HEK293 (cell line): ENCODE measurements at regions not wholly inside any gene's neighbourhood (a gene's known extent, or its start where the extent isn't known, plus 50 kb on each side); places are given as distances from the start of the nearest gene placed in this dataset.

ENCODE experiments used
- CTCF ChIA-PET: fragments of 350-600 bp; formaldehyde crosslinking; extraction: SDS; loops from one replicate; lab custom pipeline; 2021; ENCODE audit warnings: antibody characterized with exemption; lab: Yijun Ruan, JAX
- POLR2A ChIA-PET: fragments of 300-600 bp; formaldehyde crosslinking; extraction: SDS; loops from one replicate; lab custom pipeline; 2020; ENCODE audit warnings: antibody characterized with exemption, inconsistent platforms; lab: Yijun Ruan, JAX
- H3K27ac ChIP-seq: fragments of 200-500 bp; sonication (Bioruptor generic); 2 replicates; pipeline ENCODE4 v1.5.1; 2014; ENCODE audit warnings: low read depth, low read length, control low read depth, inconsistent platforms; ENCODE audit errors: extremely low read depth
- H3K36me3 ChIP-seq, 2 experiments: fragments of 200-500 bp in 1 of 2; sonication (Bioruptor generic) in 1 of 2; 1 replicate in 1 of 2; 2 replicates in 1 of 2; pipeline ENCODE4 v1.5.1; 2014 to 2017; ENCODE audit warnings: inconsistent platforms in 2 of 2, low read length in 2 of 2; ENCODE audit not compliant: control insufficient read depth in 2 of 2, insufficient read depth in 1 of 2
- H3K4me1 ChIP-seq: fragments of 200-500 bp; sonication (Bioruptor generic); 2 replicates; pipeline ENCODE4 v1.5.1; 2014; ENCODE audit warnings: mild to moderate bottlenecking, low read length, inconsistent platforms; ENCODE audit not compliant: control insufficient read depth, insufficient read depth
- H3K4me3 ChIP-seq: 2 replicates; pipeline ENCODE4 v1.5.1; 2011; ENCODE audit warnings: low read depth, mild to moderate bottlenecking, control low read depth, low read length, moderate library complexity
- H3K9me3 ChIP-seq: fragments of 200-500 bp; sonication (Bioruptor generic); 2 replicates; pipeline ENCODE4 v1.5.1; 2014; ENCODE audit warnings: low read depth, low read length, inconsistent platforms; ENCODE audit not compliant: control insufficient read depth, insufficient read depth
- GLIS2 ChIP-seq: fragments of 450-650 bp; formaldehyde crosslinking; IDR thresholded peaks from 2 replicates; pipeline ENCODE4 v1.5.1; 2016; ENCODE audit warnings: missing biosample characterization, missing genetic modification characterization
- INSM2 ChIP-seq: fragments of 450-650 bp; formaldehyde crosslinking; IDR thresholded peaks from 2 replicates; pipeline ENCODE4 v1.5.1; 2016; ENCODE audit warnings: missing biosample characterization, missing genetic modification characterization
- SCRT1 ChIP-seq: fragments of 450-650 bp; formaldehyde crosslinking; IDR thresholded peaks from 2 replicates; pipeline ENCODE4 v1.5.1; 2016; ENCODE audit warnings: missing biosample characterization, missing genetic modification characterization, borderline replicate concordance
- SP7 ChIP-seq: fragments of 450-650 bp; formaldehyde crosslinking; IDR thresholded peaks from 2 replicates; pipeline ENCODE4 v1.5.1; 2016; ENCODE audit warnings: missing biosample characterization, missing genetic modification characterization
- TCF7L2 ChIP-seq: IDR thresholded peaks from 2 replicates; pipeline ENCODE4 v1.6.1; 2011; ENCODE audit warnings: low read depth, mild to moderate bottlenecking, inconsistent platforms, low read length, moderate library complexity, borderline replicate concordance
- ZBTB1 ChIP-seq: fragments of 450-650 bp; formaldehyde crosslinking; IDR thresholded peaks from 2 replicates; pipeline ENCODE4 v1.5.1; 2016; ENCODE audit warnings: missing biosample characterization, missing genetic modification characterization
- ZBTB11 ChIP-seq: fragments of 450-650 bp; formaldehyde crosslinking; conservative IDR thresholded peaks from 2 replicates; pipeline ENCODE4 v1.5.1; 2016; ENCODE audit warnings: low read depth, missing biosample characterization, missing genetic modification characterization
- ZBTB8A ChIP-seq: fragments of 450-650 bp; formaldehyde crosslinking; IDR thresholded peaks from 2 replicates; pipeline ENCODE4 v1.5.1; 2016; ENCODE audit warnings: missing biosample characterization, missing genetic modification characterization
- ZNF138 ChIP-seq: fragments of 450-650 bp; formaldehyde crosslinking; IDR thresholded peaks from 2 replicates; pipeline ENCODE4 v1.5.1; 2016; ENCODE audit warnings: missing biosample characterization, missing genetic modification characterization, borderline replicate concordance
- ZNF146 ChIP-seq: fragments of 450-650 bp; formaldehyde crosslinking; IDR thresholded peaks from 2 replicates; pipeline ENCODE4 v1.5.1; 2016; ENCODE audit warnings: missing biosample characterization, missing genetic modification characterization
- ZNF184 ChIP-seq: fragments of 450-650 bp; IDR thresholded peaks from 2 replicates; pipeline ENCODE4 v1.5.1; 2018; ENCODE audit warnings: missing biosample characterization, mild to moderate bottlenecking, missing genetic modification characterization
- ZNF19 ChIP-seq: fragments of 450-650 bp; formaldehyde crosslinking; IDR thresholded peaks from 2 replicates; pipeline ENCODE4; 2016; ENCODE audit warnings: missing biosample characterization, missing genetic modification characterization, low read depth
- ZNF202 ChIP-seq: fragments of 450-650 bp; formaldehyde crosslinking; IDR thresholded peaks from 2 replicates; pipeline ENCODE4 v1.5.1; 2016; ENCODE audit warnings: missing biosample characterization, missing genetic modification characterization, borderline replicate concordance
- ZNF211 ChIP-seq: fragments of 450-650 bp; formaldehyde crosslinking; IDR thresholded peaks from 2 replicates; pipeline ENCODE4 v1.5.1; 2016; ENCODE audit warnings: low read depth, missing biosample characterization, missing genetic modification characterization
- ZNF24 ChIP-seq: fragments of 450-650 bp; formaldehyde crosslinking; IDR thresholded peaks from 2 replicates; pipeline ENCODE4 v1.5.1; 2016; ENCODE audit warnings: missing biosample characterization, missing genetic modification characterization
- ZNF398 ChIP-seq: fragments of 450-650 bp; formaldehyde crosslinking; IDR thresholded peaks from 2 replicates; pipeline ENCODE4 v1.5.1; 2017; ENCODE audit warnings: missing biosample characterization, missing genetic modification characterization
- ZNF571 ChIP-seq: fragments of 450-650 bp; formaldehyde crosslinking; IDR thresholded peaks from 2 replicates; pipeline ENCODE4 v1.5.0; 2017; ENCODE audit warnings: missing biosample characterization, missing genetic modification characterization
- ZNF629 ChIP-seq: fragments of 450-650 bp; formaldehyde crosslinking; IDR thresholded peaks from 2 replicates; pipeline ENCODE4 v1.5.1; 2017; ENCODE audit warnings: missing biosample characterization, missing genetic modification characterization
- ZNF701 ChIP-seq: fragments of 450-650 bp; formaldehyde crosslinking; IDR thresholded peaks from 2 replicates; pipeline ENCODE4 v1.5.1; 2016; ENCODE audit warnings: missing biosample characterization, missing genetic modification characterization
- ZNF792 ChIP-seq: fragments of 450-650 bp; formaldehyde crosslinking; IDR thresholded peaks from 2 replicates; pipeline ENCODE4 v1.5.1; 2016; ENCODE audit warnings: missing biosample characterization, missing genetic modification characterization

- POLR2A ChIA-PET = interaction anchor here (1.6 kb wide), 1 partner anchor 97 kb away, joined by 3 read pairs; the partner anchor contains the start of gene CTNNB1
- CTCF ChIA-PET = no interaction called here
- no peak for TF ChIP-seq ZBTB8A (tag by site-specific recombination)
- no peak for TF ChIP-seq ZNF24 (tag by site-specific recombination)
- TF ChIP-seq SP7 = no peak
- TF ChIP-seq ZNF398 (tag by site-specific recombination) = no peak
- no peak for TF ChIP-seq SCRT1 (tag by site-specific recombination)
- no peak for TF ChIP-seq ZNF138 (tag by site-specific recombination)
- no peak for TF ChIP-seq ZNF629 (tag by site-specific recombination)
- TF ChIP-seq ZNF792 = no peak
- no peak for TF ChIP-seq ZNF571 (tag by site-specific recombination)
- no peak for TF ChIP-seq ZNF19 (tag by site-specific recombination)
- no peak for TF ChIP-seq ZNF146 (tag by site-specific recombination)
- TF ChIP-seq ZNF211 (tag by site-specific recombination) = no peak
- TF ChIP-seq ZNF701 (tag by site-specific recombination) = no peak
- TF ChIP-seq INSM2 = no peak
- no peak for TF ChIP-seq ZNF202 (tag by site-specific recombination)
- no peak for TF ChIP-seq GLIS2 (tag by site-specific recombination)
- no peak for TF ChIP-seq TCF7L2
- no peaks in the 10 kb centered on the region for H3K9me3 ChIP-seq
- H3K4me1 ChIP-seq = no peaks in the 10 kb centered on the region
- no peaks in the 10 kb centered on the region for H3K36me3 ChIP-seq
- H3K4me3 ChIP-seq = no peak overlapping the region
- H3K27ac ChIP-seq = no peak overlapping the region
Observed at GRCh38 chr3:41102053-41102556, 97.2 kb upstream of the CTNNB1 start.

GRCh38 chr3:41102750-41103149 is 96.6 kb upstream of the CTNNB1 start:
- Histone ChIP-seq H3K4me3 (no peak overlapping the region), H3K36me3 (no peaks in the 10 kb centered on the region), H3K9me3 (no peaks in the 10 kb centered on the region), H3K27ac (no peak overlapping the region), H3K4me1 (no peaks in the 10 kb centered on the region)
- POLR2A ChIA-PET = interaction anchor here (1.6 kb wide), 1 partner anchor 97 kb away, joined by 3 read pairs; the partner anchor contains the start of gene CTNNB1
- TF ChIP-seq ZNF184 (tag by site-specific recombination) = no peak
- TF ChIP-seq ZBTB1 (tag by site-specific recombination) = no peak
- no peak for TF ChIP-seq ZBTB11 (tag by site-specific recombination)
- CTCF ChIA-PET = no interaction called here
